CD14-positive monocyte (primary cell): ENCODE measurements at regions not wholly inside any gene's neighbourhood (a gene's known extent, or its start where the extent isn't known, plus 50 kb on each side); places are given as distances from the start of the nearest gene placed in this dataset.

Experiments
- DNase-seq, 3 donors: peaks; one replicate each; pipeline ENCODE4 v3.0.0-alpha.2; 2011 to 2022
- H2AFZ ChIP-seq: 2 replicates; pipeline ENCODE4 v1.6.0; 2012; ENCODE audit warnings: mild to moderate bottlenecking, low read depth, low read length, inconsistent platforms; ENCODE audit not compliant: insufficient read depth, poor library complexity, severe bottlenecking
- H3K27ac ChIP-seq, 2 donors: 1 replicate in 1 of 2; 2 replicates in 1 of 2; pipeline ENCODE4 v1.5.1; 2012 to 2013; ENCODE audit warnings: low read length in 2 of 2, control low read depth in 1 of 2, inconsistent platforms in 1 of 2, low read depth in 1 of 2, mild to moderate bottlenecking in 1 of 2
- H3K27me3 ChIP-seq, 2 donors: one replicate each; pipeline versions ENCODE4 v1.6.0 to v1.6.1; 2011 to 2013; ENCODE audit warnings: low read length in 2 of 2; ENCODE audit not compliant: control insufficient read depth in 2 of 2, insufficient read depth in 2 of 2
- H3K36me3 ChIP-seq, 2 donors: replicated peaks in 1 of 2; 1 replicate in 1 of 2; 2 replicates in 1 of 2; pipeline versions ENCODE4 v1.5.1 to v1.6.1; 2012 to 2013; ENCODE audit warnings: low read length in 2 of 2, control low read depth in 1 of 2, inconsistent platforms in 1 of 2, mild to moderate bottlenecking in 1 of 2; ENCODE audit not compliant: insufficient read depth in 2 of 2, control insufficient read depth in 1 of 2
- H3K4me1 ChIP-seq, 2 donors: 1 replicate in 1 of 2; 2 replicates in 1 of 2; pipeline versions ENCODE4 v1.5.1 to v1.6.1; 2012 to 2013; ENCODE audit warnings: low read length in 2 of 2, control low read depth in 1 of 2, inconsistent platforms in 1 of 2, mild to moderate bottlenecking in 1 of 2, moderate library complexity in 1 of 2; ENCODE audit not compliant: insufficient read depth in 2 of 2, control insufficient read depth in 1 of 2
- H3K4me2 ChIP-seq: replicated peaks from 2 replicates; pipeline ENCODE3; 2012; ENCODE audit warnings: low read length, moderate library complexity, mild to moderate bottlenecking; ENCODE audit not compliant: poor library complexity, severe bottlenecking; ENCODE audit errors: extremely low read depth
- H3K4me3 ChIP-seq, 3 experiments: fragments of 200-600 bp in 1 of 3; sonication (generic) in 1 of 3; replicated peaks in 1 of 3; 1 replicate in 2 of 3; 2 replicates in 1 of 3; pipeline ENCODE4 v1.5.1; 2011 to 2013; ENCODE audit warnings: low read length in 3 of 3, mild to moderate bottlenecking in 3 of 3, control low read depth in 2 of 3, low read depth in 2 of 3, inconsistent platforms in 1 of 3, moderate library complexity in 1 of 3
- H3K79me2 ChIP-seq: 2 replicates; pipeline ENCODE4 v1.6.0; 2012; ENCODE audit warnings: mild to moderate bottlenecking, control low read depth, inconsistent platforms, low read length, moderate library complexity; ENCODE audit not compliant: insufficient read depth
- H3K9ac ChIP-seq: 2 replicates; pipeline ENCODE4 v1.6.0; 2017; ENCODE audit warnings: low read length, mild to moderate bottlenecking; ENCODE audit not compliant: insufficient read depth, poor library complexity, severe bottlenecking
- H3K9me3 ChIP-seq, 2 donors: replicated peaks in 1 of 2; 1 replicate in 1 of 2; 2 replicates in 1 of 2; pipeline versions ENCODE4 v1.5.1 to v1.6.1; 2012 to 2013; ENCODE audit warnings: low read length in 2 of 2, control low read depth in 1 of 2; ENCODE audit not compliant: control insufficient read depth in 1 of 2, insufficient read depth in 1 of 2
- H4K20me1 ChIP-seq: 2 replicates; pipeline ENCODE4 v1.6.0; 2012; ENCODE audit warnings: mild to moderate bottlenecking, low read length, control low read depth, moderate library complexity; ENCODE audit not compliant: insufficient read depth
- H3K27ac Mint-ChIP-seq, 7 donors: one replicate each; pipeline ENCODE4 v1.8.0; 2020; ENCODE audit warnings: mild to moderate bottlenecking in 7 of 7, mixed read lengths in 7 of 7, moderate library complexity in 6 of 7, inconsistent platforms in 2 of 7
- H3K27me3 Mint-ChIP-seq, 3 donors: one replicate each; pipeline ENCODE4 v1.8.0; 2021 to 2022; ENCODE audit warnings: low read depth in 3 of 3, mild to moderate bottlenecking in 3 of 3, mixed read lengths in 3 of 3, moderate library complexity in 3 of 3, inconsistent platforms in 1 of 3
- H3K36me3 Mint-ChIP-seq, 2 donors: one replicate each; pipeline ENCODE4 v1.8.0; 2020; ENCODE audit warnings: mixed read lengths in 2 of 2, inconsistent platforms in 1 of 2, mild to moderate bottlenecking in 1 of 2
- H3K4me1 Mint-ChIP-seq: one replicate; pipeline ENCODE4 v1.8.0; 2020; ENCODE audit warnings: mild to moderate bottlenecking, mixed read lengths
- H3K4me3 Mint-ChIP-seq, 2 donors: one replicate each; pipeline ENCODE4 v1.8.0; 2020; ENCODE audit warnings: mild to moderate bottlenecking in 2 of 2, mixed read lengths in 2 of 2, moderate library complexity in 1 of 2
- H3K9me3 Mint-ChIP-seq, 7 donors: one replicate each; pipeline ENCODE4 v1.8.0; 2020 to 2022; ENCODE audit warnings: mixed read lengths in 7 of 7, mild to moderate bottlenecking in 6 of 7, moderate library complexity in 6 of 7, inconsistent platforms in 2 of 7
- WGBS: methylation state at CpG from one replicate; pipeline ENCODE4 v1.1.5; 2013; ENCODE audit warnings: missing lambda C conversion rate; ENCODE audit not compliant: insufficient coverage; 5-methylcytosine and 5-hydroxymethylcytosine counted together
- intact Hi-C, 2 donors: fragments of 100-400 bp; cut with micrococcal nuclease; formaldehyde crosslinking; loops; one replicate each; pipeline versions ENCODE4 v1.15.0 to v1.15.1; 2023
- TF ChIP-seq, protein P1 (sequence below): fragments of 200-600 bp; IDR thresholded peaks from one replicate; pipeline ENCODE4 v1.8.0; 2022; ENCODE audit warnings: antibody characterized with exemption, mild to moderate bottlenecking

DNA sequence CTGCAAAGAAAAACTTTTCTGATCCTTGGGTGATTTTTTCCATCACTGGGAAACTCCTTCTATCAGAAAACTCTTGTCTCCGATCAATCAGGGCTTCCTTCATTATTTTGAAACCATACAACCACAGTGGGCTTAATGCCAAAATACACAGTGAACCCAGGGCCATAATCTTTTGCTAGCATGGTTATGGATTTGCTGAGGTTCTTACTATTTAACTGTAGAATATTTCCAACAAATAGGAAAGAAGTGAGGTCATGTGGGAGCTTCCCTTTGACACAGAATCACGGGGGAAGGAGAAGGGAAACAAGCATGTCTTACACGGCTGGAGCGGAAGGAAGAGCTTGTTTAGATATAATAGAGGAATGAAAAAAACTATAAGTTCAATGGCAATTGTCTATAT is 1241.7 kb downstream of the REEP3 start:
- Histone ChIP-seq H2AFZ (no peak overlapping the region), H4K20me1 (no peaks in the 10 kb centered on the region), H3K79me2 (no peaks in the 10 kb centered on the region), H3K4me3 (no peak overlapping the region), H3K27ac (no peak overlapping the region), H3K9ac (no peak overlapping the region), H3K36me3 (no peaks in the 10 kb centered on the region), H3K4me1 (no peaks in the 10 kb centered on the region), H3K4me2 (no peak overlapping the region), H3K9me3 (no peaks in the 10 kb centered on the region), H3K27me3 (no peaks in the 10 kb centered on the region)
- peaks cover 0 to 1% (median 0%) of the 10 kb centered on the region in 3 donors for H3K27me3 Mint-ChIP-seq
- no peaks in the 10 kb centered on the region for H3K36me3 Mint-ChIP-seq
- H3K4me3 Mint-ChIP-seq: no peak overlapping the region
- no peaks in the 10 kb centered on the region for H3K4me1 Mint-ChIP-seq
- no peak for DNase-seq
- H3K27ac Mint-ChIP-seq: no peak overlapping the region
- intact Hi-C loops: no loop called here
- TF ChIP-seq, protein P1, sequence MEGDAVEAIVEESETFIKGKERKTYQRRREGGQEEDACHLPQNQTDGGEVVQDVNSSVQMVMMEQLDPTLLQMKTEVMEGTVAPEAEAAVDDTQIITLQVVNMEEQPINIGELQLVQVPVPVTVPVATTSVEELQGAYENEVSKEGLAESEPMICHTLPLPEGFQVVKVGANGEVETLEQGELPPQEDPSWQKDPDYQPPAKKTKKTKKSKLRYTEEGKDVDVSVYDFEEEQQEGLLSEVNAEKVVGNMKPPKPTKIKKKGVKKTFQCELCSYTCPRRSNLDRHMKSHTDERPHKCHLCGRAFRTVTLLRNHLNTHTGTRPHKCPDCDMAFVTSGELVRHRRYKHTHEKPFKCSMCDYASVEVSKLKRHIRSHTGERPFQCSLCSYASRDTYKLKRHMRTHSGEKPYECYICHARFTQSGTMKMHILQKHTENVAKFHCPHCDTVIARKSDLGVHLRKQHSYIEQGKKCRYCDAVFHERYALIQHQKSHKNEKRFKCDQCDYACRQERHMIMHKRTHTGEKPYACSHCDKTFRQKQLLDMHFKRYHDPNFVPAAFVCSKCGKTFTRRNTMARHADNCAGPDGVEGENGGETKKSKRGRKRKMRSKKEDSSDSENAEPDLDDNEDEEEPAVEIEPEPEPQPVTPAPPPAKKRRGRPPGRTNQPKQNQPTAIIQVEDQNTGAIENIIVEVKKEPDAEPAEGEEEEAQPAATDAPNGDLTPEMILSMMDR: no peak
- no CpG with 5 or more reads among the region's 4 CpGs for WGBS
- peaks cover 0 to 2% (median 0%) of the 10 kb centered on the region in 7 donors for H3K9me3 Mint-ChIP-seq

DNA sequence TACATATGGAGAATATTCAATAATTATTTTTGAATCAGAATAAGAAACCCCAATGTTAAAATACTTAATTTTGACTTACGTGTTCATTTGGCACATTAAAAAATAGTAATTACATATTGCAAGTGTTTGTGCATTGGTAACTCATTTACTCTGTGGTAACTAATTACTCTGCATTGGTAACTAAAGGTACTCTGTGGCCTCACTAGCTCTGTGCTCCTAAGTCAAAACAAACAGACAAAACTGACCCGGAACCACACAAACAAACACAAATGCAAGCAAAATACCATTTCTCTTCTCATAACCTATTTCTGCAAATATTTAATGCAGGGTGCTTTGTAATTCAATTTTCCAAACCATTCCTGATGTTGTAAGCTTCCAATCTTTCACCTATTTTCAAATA is 1244.3 kb downstream of the REEP3 start:
- Histone ChIP-seq H3K27ac (no peak overlapping the region), H3K27me3 (no peaks in the 10 kb centered on the region), H3K4me2 (no peak overlapping the region), H3K4me3 (no peak overlapping the region), H4K20me1 (no peaks in the 10 kb centered on the region), H3K9ac (no peak overlapping the region), H3K36me3 (no peaks in the 10 kb centered on the region), H3K79me2 (no peaks in the 10 kb centered on the region), H3K9me3 (no peaks in the 10 kb centered on the region), H3K4me1 (no peaks in the 10 kb centered on the region), H2AFZ (no peak overlapping the region)
- TF ChIP-seq, protein P1: no peak
- Mint-ChIP-seq H3K27ac (no peak overlapping the region), H3K9me3 (peaks cover 0 to 2% (median 0%) of the 10 kb centered on the region in 7 donors), H3K36me3 (no peaks in the 10 kb centered on the region), H3K4me3 (no peak overlapping the region), H3K27me3 (no peaks in the 10 kb centered on the region), H3K4me1 (no peaks in the 10 kb centered on the region)
- WGBS: 67% methylated on average over 1 of the region's 2 CpGs
- DNase-seq: no peak
- intact Hi-C loops: no loop called here
